ENCODE measurements at regions not wholly inside any gene's neighbourhood (a gene's known extent, or its start where the extent isn't known, plus 50 kb on each side); places are given as distances from the start of the nearest gene placed in this dataset.
"Not testable (repeated sequence)": the region's sequence is repeated elsewhere in the genome, so short reads cannot be mapped to it uniquely, and the experiment has no call there.

GRCh38 chr2:181737302-181737701, 57.0 kb upstream of the NEUROD1 start:
- not testable (repeated sequence) for H3K4me3 ChIP-seq (ENCODE audit: insufficient read depth, low read length, poor library complexity, severe bottlenecking); H3K79me2 ChIP-seq (ENCODE audit: insufficient read depth, low read length); H3K27ac ChIP-seq (ENCODE audit: low read depth, low read length); H3K27me3 ChIP-seq (ENCODE audit: low read length); H3K4me2 ChIP-seq (ENCODE audit: low read depth, low read length, poor library complexity, severe bottlenecking); H3K36me3 ChIP-seq (ENCODE audit: low read length); H3K9me2 ChIP-seq (replicated peaks; ENCODE audit: insufficient read depth, low read length); H3K9ac ChIP-seq (ENCODE audit: low read length); H3K9me3 ChIP-seq (ENCODE audit: insufficient read depth, low read length); H2AFZ ChIP-seq (ENCODE audit: low read depth, low read length, severe bottlenecking); H4K20me1 ChIP-seq (ENCODE audit: low read depth, low read length); H3F3A ChIP-seq (ENCODE audit: insufficient read depth)

DNA sequence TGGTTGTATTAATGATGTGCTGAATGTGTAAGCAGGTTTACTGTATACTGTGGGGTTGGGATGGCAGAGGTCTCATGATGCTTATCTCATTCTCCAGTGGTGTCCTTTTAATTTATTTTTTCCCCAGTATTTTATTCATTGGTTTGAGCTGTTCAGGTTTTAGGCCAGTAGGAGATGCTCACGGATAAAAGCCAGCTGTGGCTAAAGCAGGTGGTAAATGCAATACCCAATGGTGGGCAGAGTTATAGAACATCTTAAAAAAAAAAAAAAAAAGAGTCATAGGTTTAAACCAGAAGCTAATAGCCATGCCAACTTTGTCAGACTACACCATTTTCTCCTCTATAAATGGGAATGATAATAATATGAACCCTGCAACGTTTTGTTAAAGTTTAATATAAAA, 57.8 kb upstream of the NEUROD1 start:
- H3K4me3 ChIP-seq (ENCODE audit: insufficient read depth, low read length, poor library complexity, severe bottlenecking): no peak overlapping the region
- no peak overlapping the region for H3K4me2 ChIP-seq (ENCODE audit: low read depth, low read length, poor library complexity, severe bottlenecking)
- no peak overlapping the region for H3K27ac ChIP-seq (ENCODE audit: low read depth, low read length)
- no peaks in the 10 kb centered on the region for H4K20me1 ChIP-seq (ENCODE audit: low read depth, low read length)
- H3K79me2 ChIP-seq (ENCODE audit: insufficient read depth, low read length): no peaks in the 10 kb centered on the region
- H3K27me3 ChIP-seq (ENCODE audit: low read length): no peaks in the 10 kb centered on the region
- no peaks in the 10 kb centered on the region for H3K9me2 ChIP-seq (replicated peaks; ENCODE audit: insufficient read depth, low read length)
- no peak overlapping the region for H2AFZ ChIP-seq (ENCODE audit: low read depth, low read length, severe bottlenecking)
- TF ChIP-seq, protein P1, sequence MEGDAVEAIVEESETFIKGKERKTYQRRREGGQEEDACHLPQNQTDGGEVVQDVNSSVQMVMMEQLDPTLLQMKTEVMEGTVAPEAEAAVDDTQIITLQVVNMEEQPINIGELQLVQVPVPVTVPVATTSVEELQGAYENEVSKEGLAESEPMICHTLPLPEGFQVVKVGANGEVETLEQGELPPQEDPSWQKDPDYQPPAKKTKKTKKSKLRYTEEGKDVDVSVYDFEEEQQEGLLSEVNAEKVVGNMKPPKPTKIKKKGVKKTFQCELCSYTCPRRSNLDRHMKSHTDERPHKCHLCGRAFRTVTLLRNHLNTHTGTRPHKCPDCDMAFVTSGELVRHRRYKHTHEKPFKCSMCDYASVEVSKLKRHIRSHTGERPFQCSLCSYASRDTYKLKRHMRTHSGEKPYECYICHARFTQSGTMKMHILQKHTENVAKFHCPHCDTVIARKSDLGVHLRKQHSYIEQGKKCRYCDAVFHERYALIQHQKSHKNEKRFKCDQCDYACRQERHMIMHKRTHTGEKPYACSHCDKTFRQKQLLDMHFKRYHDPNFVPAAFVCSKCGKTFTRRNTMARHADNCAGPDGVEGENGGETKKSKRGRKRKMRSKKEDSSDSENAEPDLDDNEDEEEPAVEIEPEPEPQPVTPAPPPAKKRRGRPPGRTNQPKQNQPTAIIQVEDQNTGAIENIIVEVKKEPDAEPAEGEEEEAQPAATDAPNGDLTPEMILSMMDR (IDR thresholded peaks at IDR 0.05; ENCODE audit: insufficient read depth, low read length, poor library complexity, severe bottlenecking): no peak
- TF ChIP-seq EZH2phosphoT487 (conservative IDR thresholded peaks at IDR 0.05; ENCODE audit: low read length): no peak
- no peaks in the 10 kb centered on the region for H3K9me3 ChIP-seq (ENCODE audit: insufficient read depth, low read length)
- no peak overlapping the region for H3K9ac ChIP-seq (ENCODE audit: low read length)
- H3F3A ChIP-seq (ENCODE audit: insufficient read depth): no peaks in the 10 kb centered on the region
- H3K36me3 ChIP-seq (ENCODE audit: low read length): no peaks in the 10 kb centered on the region

- Histone ChIP-seq H3K36me3 (ENCODE audit: low read length) (no peaks in the 10 kb centered on the region), H3K4me2 (ENCODE audit: low read depth, low read length, poor library complexity, severe bottlenecking) (no peak overlapping the region), H3F3A (ENCODE audit: insufficient read depth) (no peaks in the 10 kb centered on the region), H3K4me3 (ENCODE audit: insufficient read depth, low read length, poor library complexity, severe bottlenecking) (no peak overlapping the region), H3K79me2 (ENCODE audit: insufficient read depth, low read length) (no peaks in the 10 kb centered on the region), H3K9me2 (replicated peaks; ENCODE audit: insufficient read depth, low read length) (no peaks in the 10 kb centered on the region), H3K9ac (ENCODE audit: low read length) (no peak overlapping the region), H3K9me3 (ENCODE audit: insufficient read depth, low read length) (no peaks in the 10 kb centered on the region), H3K27me3 (ENCODE audit: low read length) (no peaks in the 10 kb centered on the region), H4K20me1 (ENCODE audit: low read depth, low read length) (no peaks in the 10 kb centered on the region), H2AFZ (ENCODE audit: low read depth, low read length, severe bottlenecking) (no peak overlapping the region), H3K27ac (ENCODE audit: low read depth, low read length) (no peak overlapping the region)
- TF ChIP-seq, protein P1 (IDR thresholded peaks at IDR 0.05; ENCODE audit: insufficient read depth, low read length, poor library complexity, severe bottlenecking): no peak
- no peak for TF ChIP-seq EZH2phosphoT487 (conservative IDR thresholded peaks at IDR 0.05; ENCODE audit: low read length)
These were observed 58.2 kb upstream of the NEUROD1 start for GRCh38 chr2:181738563-181738962.

- no peaks in the 10 kb centered on the region for H3F3A ChIP-seq (ENCODE audit: insufficient read depth)
- no peak overlapping the region for H3K4me2 ChIP-seq (ENCODE audit: low read depth, low read length, poor library complexity, severe bottlenecking)
- H4K20me1 ChIP-seq (ENCODE audit: low read depth, low read length): no peaks in the 10 kb centered on the region
- TF ChIP-seq, protein P1 (IDR thresholded peaks at IDR 0.05; ENCODE audit: insufficient read depth, low read length, poor library complexity, severe bottlenecking): no peak
- no peak for TF ChIP-seq EZH2phosphoT487 (conservative IDR thresholded peaks at IDR 0.05; ENCODE audit: low read length)
- H3K9me2 ChIP-seq (replicated peaks; ENCODE audit: insufficient read depth, low read length): no peaks in the 10 kb centered on the region
- no peak overlapping the region for H3K4me3 ChIP-seq (ENCODE audit: insufficient read depth, low read length, poor library complexity, severe bottlenecking)
- H3K27me3 ChIP-seq (ENCODE audit: low read length): no peaks in the 10 kb centered on the region
- no peak overlapping the region for H3K9ac ChIP-seq (ENCODE audit: low read length)
- no peaks in the 10 kb centered on the region for H3K36me3 ChIP-seq (ENCODE audit: low read length)
- no peaks in the 10 kb centered on the region for H3K9me3 ChIP-seq (ENCODE audit: insufficient read depth, low read length)
- H2AFZ ChIP-seq (ENCODE audit: low read depth, low read length, severe bottlenecking): no peak overlapping the region
- H3K79me2 ChIP-seq (ENCODE audit: insufficient read depth, low read length): no peaks in the 10 kb centered on the region
- no peak overlapping the region for H3K27ac ChIP-seq (ENCODE audit: low read depth, low read length)
These were observed 61.4 kb upstream of the NEUROD1 start for GRCh38 chr2:181741756-181742155.

All from SU-DHL-6 (cell line).